ENCODE measurements at regions not wholly inside any gene's neighbourhood (a gene's known extent, or its start where the extent isn't known, plus 50 kb on each side); places are given as distances from the start of the nearest gene placed in this dataset.

GRCh38 chrX:36721990-36722389 is 286.2 kb upstream of the FAM47C start:
- Mint-ChIP-seq H3K9me3 (ENCODE audit: insufficient read depth) (no peaks in the 10 kb centered on the region), H3K27me3 (no peaks in the 10 kb centered on the region), H3K4me3 (no peak overlapping the region), H3K4me1 (no peaks in the 10 kb centered on the region), H3K27ac (no peak overlapping the region)
- no peak overlapping the region for H2AFZ ChIP-seq (ENCODE audit: insufficient read depth, low read depth, low read length, poor library complexity, severe bottlenecking)
- no peaks in the 10 kb centered on the region for H4K20me1 ChIP-seq (ENCODE audit: control insufficient read depth, insufficient read depth, low read length, poor library complexity, severe bottlenecking)
- no peak overlapping the region for H3K27ac ChIP-seq (ENCODE audit: low read length in 2 of 2)
- TF ChIP-seq EZH2 (IDR thresholded peaks at IDR 0.05; ENCODE audit: borderline replicate concordance, insufficient read depth, low read depth, low read length, poor library complexity, severe bottlenecking) (no peak), CTCF (IDR thresholded peaks at IDR 0.05) (no peak)
- no peak overlapping the region for H3K4me3 ChIP-seq (ENCODE audit: control extremely low read depth in 1 of 5, extremely low read depth in 1 of 5, insufficient read depth in 1 of 5, low read depth in 2 of 5, low read length in 4 of 5)
- no peaks in the 10 kb centered on the region for H3K36me3 ChIP-seq (replicated peaks in 1 of 2; ENCODE audit: control extremely low read depth in 1 of 2, control insufficient read depth in 1 of 2, extremely low read depth in 1 of 2, insufficient read depth in 2 of 2, low read length in 1 of 2)
- CTCF ChIA-PET = no interaction called here
- no peak overlapping the region for H3K4me2 ChIP-seq (replicated peaks; ENCODE audit: low read depth, low read length, poor library complexity, severe bottlenecking)
- no peak overlapping the region for H3K9ac ChIP-seq (ENCODE audit: low read length)
- ATAC-seq (ENCODE audit: low read depth) = no peak
- POLR2A ChIA-PET = no interaction called here
- H3K79me2 ChIP-seq (ENCODE audit: control insufficient read depth, insufficient read depth, low read length) = no peaks in the 10 kb centered on the region
- no peaks in the 10 kb centered on the region for H3K4me1 ChIP-seq (ENCODE audit: control insufficient read depth in 2 of 2, insufficient read depth in 2 of 2, low read length in 2 of 2)
- intact Hi-C loops (cut with micrococcal nuclease) = no loop called here
- H3K9me3 ChIP-seq (ENCODE audit: control extremely low read depth in 1 of 3, control insufficient read depth in 2 of 3, insufficient read depth in 1 of 3, low read length in 2 of 3) = no peaks in the 10 kb centered on the region
- WGBS (ENCODE audit: insufficient coverage) = 90% methylated on average over 2 of the region's 3 CpGs
- no peaks in the 10 kb centered on the region for H3K27me3 ChIP-seq (replicated peaks in 1 of 4; ENCODE audit: control extremely low read depth in 1 of 4, control insufficient read depth in 3 of 4, insufficient read depth in 4 of 4, low read length in 3 of 4)
- no peak for DNase-seq

DNA sequence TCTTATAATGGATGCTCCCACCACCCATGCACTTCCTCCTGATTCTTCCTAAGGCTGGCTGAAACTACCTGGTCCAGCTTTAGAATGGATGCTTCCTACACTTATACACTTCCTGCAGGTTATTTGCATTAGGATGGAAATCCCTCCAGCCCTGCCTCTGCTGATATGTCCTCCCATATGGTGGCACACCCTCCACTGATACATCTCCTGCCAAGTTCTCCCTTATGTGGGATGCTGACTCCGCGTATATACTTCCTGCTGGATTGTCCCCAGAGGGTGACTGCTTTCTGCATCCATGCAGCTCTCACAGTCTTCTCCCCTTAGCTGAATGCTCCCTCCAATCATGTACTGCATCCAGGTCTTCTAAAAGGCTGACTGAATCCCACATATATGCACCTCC is 254.6 kb upstream of the FAM47C start:
- ATAC-seq (ENCODE audit: low read depth) = no peak
- no peaks in the 10 kb centered on the region for H3K79me2 ChIP-seq (ENCODE audit: control insufficient read depth, insufficient read depth, low read length)
- H3K4me3 Mint-ChIP-seq = no peak overlapping the region
- H3K4me3 ChIP-seq (ENCODE audit: control extremely low read depth in 1 of 5, extremely low read depth in 1 of 5, insufficient read depth in 1 of 5, low read depth in 2 of 5, low read length in 4 of 5) = no peak overlapping the region
- no peaks in the 10 kb centered on the region for H3K4me1 ChIP-seq (ENCODE audit: control insufficient read depth in 2 of 2, insufficient read depth in 2 of 2, low read length in 2 of 2)
- no peak overlapping the region for H3K27ac Mint-ChIP-seq
- DNase-seq = no peak
- H3K4me1 Mint-ChIP-seq = no peaks in the 10 kb centered on the region
- WGBS (ENCODE audit: insufficient coverage) = 100% methylated on average over 2 of the region's 2 CpGs
- H3K4me2 ChIP-seq (replicated peaks; ENCODE audit: low read depth, low read length, poor library complexity, severe bottlenecking) = no peak overlapping the region
- no peak for TF ChIP-seq EZH2 (IDR thresholded peaks at IDR 0.05; ENCODE audit: borderline replicate concordance, insufficient read depth, low read depth, low read length, poor library complexity, severe bottlenecking)
- TF ChIP-seq CTCF (IDR thresholded peaks at IDR 0.05) = no peak
- no peak overlapping the region for H3K9ac ChIP-seq (ENCODE audit: low read length)
- H2AFZ ChIP-seq (ENCODE audit: insufficient read depth, low read depth, low read length, poor library complexity, severe bottlenecking) = no peak overlapping the region
- no peaks in the 10 kb centered on the region for H3K36me3 ChIP-seq (replicated peaks in 1 of 2; ENCODE audit: control extremely low read depth in 1 of 2, control insufficient read depth in 1 of 2, extremely low read depth in 1 of 2, insufficient read depth in 2 of 2, low read length in 1 of 2)
- H3K9me3 ChIP-seq (ENCODE audit: control extremely low read depth in 1 of 3, control insufficient read depth in 2 of 3, insufficient read depth in 1 of 3, low read length in 2 of 3) = no peaks in the 10 kb centered on the region
- H3K27ac ChIP-seq (ENCODE audit: low read length in 2 of 2) = no peak overlapping the region
- POLR2A ChIA-PET = no interaction called here
- CTCF ChIA-PET = no interaction called here
- intact Hi-C loops (cut with micrococcal nuclease) = no loop called here
- no peaks in the 10 kb centered on the region for H3K27me3 Mint-ChIP-seq
- H3K27me3 ChIP-seq (replicated peaks in 1 of 4; ENCODE audit: control extremely low read depth in 1 of 4, control insufficient read depth in 3 of 4, insufficient read depth in 4 of 4, low read length in 3 of 4) = no peaks in the 10 kb centered on the region
- no peaks in the 10 kb centered on the region for H4K20me1 ChIP-seq (ENCODE audit: control insufficient read depth, insufficient read depth, low read length, poor library complexity, severe bottlenecking)
- H3K9me3 Mint-ChIP-seq (ENCODE audit: insufficient read depth) = peaks cover 3% of the 10 kb centered on the region

Measured in B cell (primary cell).